NCI-H345 treated with DMSO at 0.1 percent for 48 hours (cell line): ENCODE measurements at regions not wholly inside any gene's neighbourhood (a gene's known extent, or its start where the extent isn't known, plus 50 kb on each side); places are given as distances from the start of the nearest gene placed in this dataset.

Source experiments
- DNase-seq: peaks from one replicate; lab custom pipeline; 2025; ENCODE audit not compliant: unreplicated experiment; lab: John Stamatoyannopoulos, UW

- no peak for DNase-seq
Measured at GRCh38 chr10:45183174-45183573, 132.2 kb downstream of the OR13A1 start.

GRCh38 chr10:45197816-45198485, 117.5 kb downstream of the OR13A1 start:
- DNase-seq = no peak

GRCh38 chr10:45198486-45199204, 116.8 kb downstream of the OR13A1 start:
- no peak for DNase-seq

- DNase-seq = no peak
Measured at GRCh38 chr10:45199205-45199740, 116.1 kb downstream of the OR13A1 start.

- DNase-seq = no peak
Measured at GRCh38 chr10:45201271-45201670, 114.1 kb downstream of the OR13A1 start.

- no peak for DNase-seq
Measured at GRCh38 chr10:45202242-45202641, 113.2 kb downstream of the OR13A1 start.

- DNase-seq = no peak
Measured at GRCh38 chr10:45204954-45205775, 110.2 kb downstream of the OR13A1 start.

- no peak for DNase-seq
Measured at GRCh38 chr10:45209888-45210287, 105.5 kb downstream of the OR13A1 start.

- no peak for DNase-seq
Measured at GRCh38 chr10:45211576-45211975, 103.8 kb downstream of the OR13A1 start.

GRCh38 chr10:45219416-45219815, 96.0 kb downstream of the OR13A1 start:
- DNase-seq = no peak

GRCh38 chr10:45220931-45221330, 94.5 kb downstream of the OR13A1 start:
- DNase-seq = no peak

- no peak for DNase-seq
Measured at GRCh38 chr10:45224219-45224841, 91.1 kb downstream of the OR13A1 start.

- DNase-seq = no peak
Measured at GRCh38 chr10:45227042-45227441, 88.4 kb downstream of the OR13A1 start.

- DNase-seq = no peak
Measured at GRCh38 chr10:45227456-45227855, 88.0 kb downstream of the OR13A1 start.

GRCh38 chr10:45229823-45230222, 85.6 kb downstream of the OR13A1 start:
- no peak for DNase-seq

GRCh38 chr10:45235260-45235769, 80.1 kb downstream of the OR13A1 start:
- peak; percentile 24 for DNase-seq

- DNase-seq = no peak
Measured at GRCh38 chr10:45235798-45236220, 79.6 kb downstream of the OR13A1 start.

GRCh38 chr10:45238896-45239295, 76.5 kb downstream of the OR13A1 start:
- no peak for DNase-seq

GRCh38 chr10:45239642-45240041, 75.8 kb downstream of the OR13A1 start:
- no peak for DNase-seq

GRCh38 chr10:45241865-45242520, 73.4 kb downstream of the OR13A1 start:
- no peak for DNase-seq
